Posterior cingulate gyrus (tissue), 11 donors: ENCODE measurements at regions not wholly inside any gene's neighbourhood (a gene's known extent, or its start where the extent isn't known, plus 50 kb on each side); places are given as distances from the start of the nearest gene placed in this dataset.
"Not testable (repeated sequence)": the region's sequence is repeated elsewhere in the genome, so short reads cannot be mapped to it uniquely, and the experiment has no call there.

Source experiments
- DNase-seq, 10 donors: peaks; one replicate each; pipeline versions ENCODE4 v3.0.0 to v3.0.0-alpha.2; 2020 to 2021; ENCODE audit warnings: mixed read lengths in 3 of 10
- intact Hi-C: fragments of 100-400 bp; cut with DNase I; formaldehyde crosslinking; loops from one replicate; pipeline ENCODE4 v1.15.1; 2023

GRCh38 chr16:77488652-77489051 is 53.8 kb upstream of the ADAMTS18 start:
- intact Hi-C loops = no loop called here
- no peak for DNase-seq

DNA sequence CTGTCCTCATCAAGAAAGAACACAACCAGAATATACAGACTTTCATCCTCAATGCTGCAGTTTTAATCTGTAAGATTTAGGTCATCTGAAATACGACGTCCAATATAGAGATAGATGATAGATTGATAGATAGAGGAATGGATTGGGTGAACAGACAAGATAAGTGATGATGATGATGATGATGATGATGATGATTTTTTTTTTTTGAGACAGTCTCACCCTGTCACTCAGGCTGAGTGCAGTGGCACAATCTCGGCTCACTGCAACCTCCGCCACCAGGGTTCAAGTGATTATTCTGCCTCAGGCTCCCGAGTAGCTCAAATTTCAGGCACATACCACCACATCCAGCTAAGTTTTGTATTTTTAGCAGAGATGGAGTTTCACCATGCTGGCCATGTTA is 56.3 kb upstream of the ADAMTS18 start:
- peak in 1 of 10 donors; percentile 18 for DNase-seq
- intact Hi-C loops = no loop called here

- DNase-seq = no peak
- intact Hi-C loops = no loop called here
Measured at GRCh38 chr16:77496934-77497333, 62.1 kb upstream of the ADAMTS18 start.

- DNase-seq = peak in 1 of 10 donors; percentile 3
- intact Hi-C loops = no loop called here
Measured at GRCh38 chr16:77499373-77500285, 64.8 kb upstream of the ADAMTS18 start.

GRCh38 chr16:77500286-77500598 is 65.4 kb upstream of the ADAMTS18 start:
- intact Hi-C loops = no loop called here
- DNase-seq = no peak

DNA sequence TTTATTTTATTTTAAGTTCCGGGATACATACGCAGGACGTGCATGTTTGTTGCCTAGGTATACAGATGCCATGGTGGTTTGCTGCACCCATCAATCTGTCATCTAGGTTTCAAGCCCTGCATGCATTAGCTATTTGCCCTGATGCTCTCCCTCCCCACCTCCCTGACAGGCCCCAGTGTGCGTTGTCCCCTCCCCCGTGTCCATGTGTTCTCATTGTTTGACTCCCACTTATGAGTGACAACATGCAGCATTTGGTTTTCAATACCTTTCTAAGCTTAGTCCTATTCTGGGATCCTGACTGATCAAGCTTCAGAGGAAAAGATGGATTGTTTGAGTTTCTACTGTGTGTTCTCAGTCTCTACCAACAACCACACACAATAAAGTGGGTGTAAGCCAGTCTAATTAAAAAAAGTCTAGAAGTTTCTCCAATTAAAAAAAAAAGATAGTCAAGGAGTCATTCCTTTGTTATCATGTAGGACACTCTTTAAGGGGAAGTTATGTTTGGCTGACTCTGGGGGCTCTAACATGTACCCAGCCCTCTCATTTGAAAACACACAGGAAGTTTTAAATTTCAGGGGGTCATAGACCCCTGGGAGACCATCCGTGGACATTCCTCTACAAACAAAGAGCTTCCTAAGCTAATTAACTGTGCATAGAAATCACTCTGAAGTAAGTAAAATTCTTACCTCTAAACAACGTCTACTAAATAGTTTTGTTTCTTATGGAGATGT is 66.3 kb upstream of the ADAMTS18 start:
- no peak for DNase-seq
- intact Hi-C loops = no loop called here

DNA sequence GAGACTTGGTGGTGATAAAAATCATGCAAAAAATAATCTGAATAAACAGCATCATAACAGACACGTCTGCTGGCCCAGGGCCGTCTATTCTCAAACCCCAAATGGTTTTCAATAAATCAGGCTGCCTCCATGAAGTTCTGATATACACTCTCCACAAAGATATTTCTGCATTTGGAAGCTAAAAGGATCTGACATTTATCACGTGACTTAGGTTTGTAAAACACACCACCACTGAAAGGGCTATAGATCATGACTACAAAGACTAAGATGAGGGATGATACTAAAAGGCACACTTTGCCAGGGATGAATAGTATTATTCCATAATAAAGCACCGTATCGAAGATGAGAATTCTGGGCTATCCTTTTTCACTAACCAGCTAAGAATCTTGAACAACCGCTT is 67.6 kb upstream of the ADAMTS18 start:
- intact Hi-C loops = no loop called here

GRCh38 chr16:77506492-77506891 is 71.7 kb upstream of the ADAMTS18 start:
- intact Hi-C loops, DNase-seq: not testable (repeated sequence)

More for the DNA sequence above, 67.6 kb upstream of the ADAMTS18 start:
- no peak for DNase-seq

DNA sequence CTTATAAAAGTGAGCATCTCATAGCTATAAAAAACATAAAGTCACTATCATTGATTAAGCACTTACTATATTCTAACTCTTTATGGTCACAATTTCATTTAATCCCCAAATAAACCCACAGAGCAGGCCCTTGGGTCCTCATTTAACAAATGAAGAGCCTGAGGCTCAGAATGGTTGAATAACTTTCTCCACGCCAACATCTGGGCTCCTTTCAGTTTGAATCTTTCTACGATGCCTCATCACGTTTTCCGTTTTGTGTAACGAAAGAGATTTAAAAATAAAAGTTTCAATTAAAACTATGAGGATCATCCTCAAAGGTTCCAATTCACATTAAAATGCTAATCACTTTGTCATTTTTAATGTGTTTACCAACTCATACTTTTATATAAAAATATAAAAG is 74.2 kb upstream of the ADAMTS18 start:
- no peak for DNase-seq
- intact Hi-C loops = no loop called here

- intact Hi-C loops = no loop called here
- DNase-seq = no peak
Measured at GRCh38 chr16:77509796-77510195, 75.0 kb upstream of the ADAMTS18 start.

- DNase-seq = no peak
- intact Hi-C loops = no loop called here
Measured at GRCh38 chr16:77511053-77511452, 76.2 kb upstream of the ADAMTS18 start.

- intact Hi-C loops = no loop called here
- no peak for DNase-seq
Measured at GRCh38 chr16:77514500-77515220, 79.8 kb upstream of the ADAMTS18 start.

DNA sequence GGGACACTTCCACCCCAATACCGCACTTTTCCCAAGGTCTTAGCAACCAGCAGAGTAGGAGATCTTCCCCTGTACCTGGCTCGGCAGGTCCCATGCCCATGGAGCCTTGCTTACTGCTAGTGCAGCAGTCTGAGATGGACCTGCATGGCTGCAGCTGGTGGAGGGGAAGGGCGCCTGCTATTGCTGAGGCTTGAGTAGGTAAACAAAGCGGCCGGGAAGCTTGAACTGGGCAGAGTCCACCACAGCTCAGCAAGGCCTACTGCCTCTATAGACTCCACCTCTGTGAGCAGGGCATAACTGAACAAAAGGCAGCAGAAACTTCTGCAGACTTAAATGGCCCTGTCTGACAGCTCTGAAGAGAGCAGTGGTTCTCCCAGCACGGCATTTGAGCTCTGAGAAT is 90.4 kb upstream of the ADAMTS18 start:
- DNase-seq, intact Hi-C loops: not testable (repeated sequence)

- intact Hi-C loops = no loop called here
- DNase-seq = no peak
Measured at GRCh38 chr16:77531752-77532151, 96.9 kb upstream of the ADAMTS18 start.

DNA sequence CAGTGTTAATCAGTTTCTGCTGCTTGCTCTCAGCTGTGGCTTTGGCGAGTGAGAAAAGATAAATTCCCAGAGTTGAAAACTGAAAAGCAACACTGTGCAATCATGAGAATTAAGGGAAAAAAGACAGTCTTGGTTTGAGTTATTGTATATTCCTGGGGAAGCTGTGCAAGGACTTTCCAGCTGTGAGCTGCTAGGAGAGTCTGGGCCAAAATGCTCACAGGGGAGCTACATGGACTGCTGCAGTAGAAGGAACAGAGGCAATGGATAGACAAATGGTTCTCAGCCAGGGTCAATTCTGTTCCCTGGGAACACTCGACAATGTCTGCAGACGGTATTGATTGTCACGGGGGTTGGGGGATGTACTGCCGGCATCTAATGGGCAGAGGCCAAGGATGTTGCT is 102.0 kb upstream of the ADAMTS18 start:
- intact Hi-C loops = no loop called here
- no peak for DNase-seq

GRCh38 chr16:77539421-77540034 is 104.7 kb upstream of the ADAMTS18 start:
- DNase-seq = no peak
- intact Hi-C loops = no loop called here

- no peak for DNase-seq
- intact Hi-C loops = no loop called here
Measured at GRCh38 chr16:77540646-77541045, 105.8 kb upstream of the ADAMTS18 start.

GRCh38 chr16:77541165-77541564 is 106.3 kb upstream of the ADAMTS18 start:
- no peak for DNase-seq
- intact Hi-C loops = no loop called here

GRCh38 chr16:77548151-77548550 is 113.3 kb upstream of the ADAMTS18 start:
- intact Hi-C loops = no loop called here
- no peak for DNase-seq

DNA sequence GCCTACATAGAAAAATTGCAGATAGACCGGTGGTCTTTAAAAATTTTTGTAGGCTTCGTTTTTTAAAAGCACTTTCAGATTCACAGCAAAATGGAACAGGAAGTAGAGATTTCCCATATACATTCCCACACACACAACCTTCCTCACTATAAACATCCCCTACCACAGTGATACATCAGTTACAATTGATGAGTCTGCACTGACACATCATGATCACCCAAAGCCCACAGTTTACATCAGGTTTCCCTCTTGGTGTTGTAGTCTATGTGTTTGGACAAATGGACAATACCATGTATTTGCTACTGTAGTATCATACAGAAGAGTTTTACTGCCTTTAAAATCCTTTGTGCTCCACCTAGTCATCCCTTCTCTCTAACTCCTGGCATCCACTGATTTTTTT is 113.9 kb upstream of the ADAMTS18 start:
- DNase-seq = no peak
- intact Hi-C loops = no loop called here

- no peak for DNase-seq
- intact Hi-C loops = no loop called here
Measured at GRCh38 chr16:77549876-77550275, 115.0 kb upstream of the ADAMTS18 start.
